ENCODE measurements at regions not wholly inside any gene's neighbourhood (a gene's known extent, or its start where the extent isn't known, plus 50 kb on each side); places are given as distances from the start of the nearest gene placed in this dataset.

DNA sequence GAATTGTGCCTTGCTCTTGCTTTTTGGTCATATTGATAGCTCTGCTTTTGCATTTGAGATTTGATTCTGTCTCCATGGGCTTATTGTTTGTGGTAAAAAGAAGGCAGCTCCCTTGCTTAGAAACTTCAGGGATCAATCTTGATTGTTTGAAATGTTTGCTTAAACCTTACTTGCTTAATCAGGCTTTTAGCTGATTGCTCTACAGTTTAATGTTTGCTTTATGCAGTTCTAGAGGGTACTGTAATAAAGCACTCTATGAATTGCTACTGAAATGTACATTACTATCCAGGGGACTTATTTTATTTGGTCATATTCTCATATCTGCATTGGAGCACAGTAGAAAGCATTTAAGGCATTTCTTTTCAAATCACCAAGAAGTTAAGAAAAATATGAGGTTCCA lies 545.4 kb upstream of the HS3ST5 start:
- no TSS peak for BruUV-seq (replicated peaks)
- CTCF ChIA-PET, result no interaction called here

DNA sequence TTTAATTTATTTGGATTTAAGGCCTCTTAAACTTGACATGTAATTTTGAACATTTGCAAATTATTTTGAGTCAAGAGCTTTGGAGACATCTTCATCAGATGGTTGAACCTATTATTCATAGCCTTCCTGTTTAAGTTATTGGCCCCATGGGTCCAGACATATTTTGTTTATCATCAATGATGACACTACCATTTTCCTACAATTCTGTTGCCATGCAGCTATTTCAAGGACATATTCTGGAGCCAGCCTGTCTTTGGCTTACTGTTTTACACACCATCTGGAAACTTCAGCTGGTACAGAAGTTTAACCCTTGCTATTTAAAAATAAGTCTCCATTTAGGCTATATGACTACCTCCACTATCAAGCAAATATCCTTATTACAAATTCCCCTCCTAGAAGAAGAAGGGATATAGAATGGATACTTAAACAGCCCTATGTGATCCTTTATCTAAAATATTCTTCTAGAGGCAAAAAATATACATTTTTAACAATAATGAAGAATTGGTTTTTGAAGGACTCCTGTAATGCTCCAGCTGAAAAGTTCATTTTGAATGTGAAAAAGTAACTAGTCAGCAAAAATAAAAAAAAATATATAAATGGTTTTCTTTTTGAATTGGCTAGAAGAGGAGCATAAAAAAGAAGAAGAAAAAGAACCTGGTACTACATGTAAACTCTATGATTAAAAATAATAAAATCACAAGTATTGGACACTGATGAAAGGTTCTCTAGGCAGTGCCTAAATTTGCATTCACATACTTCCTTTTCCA lies 544.0 kb upstream of the HS3ST5 start:
- ChIA-PET CTCF (no interaction called here), POLR2A (no interaction called here)
- no peak for DNase-seq (ENCODE audit: low read depth, low spot score)
- Histone ChIP-seq H3K27me3 (ENCODE audit: control insufficient read depth, insufficient read depth, low read length) (no peaks in the 10 kb centered on the region), H3K4me3 (ENCODE audit: low read depth in 2 of 2, low read length in 2 of 2) (no peak overlapping the region), H3K36me3 (ENCODE audit: control insufficient read depth, insufficient read depth, low read length) (no peaks in the 10 kb centered on the region), H3K27ac (ENCODE audit: low read length) (no peak overlapping the region), H3K9me3 (ENCODE audit: control insufficient read depth, insufficient read depth, low read depth, low read length) (peaks cover 3% of the 10 kb centered on the region; the same call in 1 of the 2 replicates), H3K4me1 (ENCODE audit: control insufficient read depth, insufficient read depth, low read length) (no peaks in the 10 kb centered on the region)
- TF ChIP-seq TCF7L2 (IDR thresholded peaks at IDR 0.05; ENCODE audit: low read depth, low read length), result no peak
- TF ChIP-seq, protein P1, sequence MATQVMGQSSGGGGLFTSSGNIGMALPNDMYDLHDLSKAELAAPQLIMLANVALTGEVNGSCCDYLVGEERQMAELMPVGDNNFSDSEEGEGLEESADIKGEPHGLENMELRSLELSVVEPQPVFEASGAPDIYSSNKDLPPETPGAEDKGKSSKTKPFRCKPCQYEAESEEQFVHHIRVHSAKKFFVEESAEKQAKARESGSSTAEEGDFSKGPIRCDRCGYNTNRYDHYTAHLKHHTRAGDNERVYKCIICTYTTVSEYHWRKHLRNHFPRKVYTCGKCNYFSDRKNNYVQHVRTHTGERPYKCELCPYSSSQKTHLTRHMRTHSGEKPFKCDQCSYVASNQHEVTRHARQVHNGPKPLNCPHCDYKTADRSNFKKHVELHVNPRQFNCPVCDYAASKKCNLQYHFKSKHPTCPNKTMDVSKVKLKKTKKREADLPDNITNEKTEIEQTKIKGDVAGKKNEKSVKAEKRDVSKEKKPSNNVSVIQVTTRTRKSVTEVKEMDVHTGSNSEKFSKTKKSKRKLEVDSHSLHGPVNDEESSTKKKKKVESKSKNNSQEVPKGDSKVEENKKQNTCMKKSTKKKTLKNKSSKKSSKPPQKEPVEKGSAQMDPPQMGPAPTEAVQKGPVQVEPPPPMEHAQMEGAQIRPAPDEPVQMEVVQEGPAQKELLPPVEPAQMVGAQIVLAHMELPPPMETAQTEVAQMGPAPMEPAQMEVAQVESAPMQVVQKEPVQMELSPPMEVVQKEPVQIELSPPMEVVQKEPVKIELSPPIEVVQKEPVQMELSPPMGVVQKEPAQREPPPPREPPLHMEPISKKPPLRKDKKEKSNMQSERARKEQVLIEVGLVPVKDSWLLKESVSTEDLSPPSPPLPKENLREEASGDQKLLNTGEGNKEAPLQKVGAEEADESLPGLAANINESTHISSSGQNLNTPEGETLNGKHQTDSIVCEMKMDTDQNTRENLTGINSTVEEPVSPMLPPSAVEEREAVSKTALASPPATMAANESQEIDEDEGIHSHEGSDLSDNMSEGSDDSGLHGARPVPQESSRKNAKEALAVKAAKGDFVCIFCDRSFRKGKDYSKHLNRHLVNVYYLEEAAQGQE (IDR thresholded peaks at IDR 0.05; ENCODE audit: insufficient read depth in 1 of 2, low read depth in 2 of 2, low read length in 1 of 2), result no peak
- TF ChIP-seq POLR2AphosphoS5 (IDR thresholded peaks at IDR 0.05; ENCODE audit: low read depth, low read length), result no peak
- TF ChIP-seq, protein P2, sequence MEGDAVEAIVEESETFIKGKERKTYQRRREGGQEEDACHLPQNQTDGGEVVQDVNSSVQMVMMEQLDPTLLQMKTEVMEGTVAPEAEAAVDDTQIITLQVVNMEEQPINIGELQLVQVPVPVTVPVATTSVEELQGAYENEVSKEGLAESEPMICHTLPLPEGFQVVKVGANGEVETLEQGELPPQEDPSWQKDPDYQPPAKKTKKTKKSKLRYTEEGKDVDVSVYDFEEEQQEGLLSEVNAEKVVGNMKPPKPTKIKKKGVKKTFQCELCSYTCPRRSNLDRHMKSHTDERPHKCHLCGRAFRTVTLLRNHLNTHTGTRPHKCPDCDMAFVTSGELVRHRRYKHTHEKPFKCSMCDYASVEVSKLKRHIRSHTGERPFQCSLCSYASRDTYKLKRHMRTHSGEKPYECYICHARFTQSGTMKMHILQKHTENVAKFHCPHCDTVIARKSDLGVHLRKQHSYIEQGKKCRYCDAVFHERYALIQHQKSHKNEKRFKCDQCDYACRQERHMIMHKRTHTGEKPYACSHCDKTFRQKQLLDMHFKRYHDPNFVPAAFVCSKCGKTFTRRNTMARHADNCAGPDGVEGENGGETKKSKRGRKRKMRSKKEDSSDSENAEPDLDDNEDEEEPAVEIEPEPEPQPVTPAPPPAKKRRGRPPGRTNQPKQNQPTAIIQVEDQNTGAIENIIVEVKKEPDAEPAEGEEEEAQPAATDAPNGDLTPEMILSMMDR (IDR thresholded peaks at IDR 0.05), result no peak
- in situ Hi-C loops (cut with HindIII; ENCODE audit: low pct_unique_long_range_greater_than_20kb, low sequenced_read_pairs) (no loop called here), intact Hi-C loops (cut with micrococcal nuclease; ENCODE audit: unreplicated experiment) (no loop called here)
- ATAC-seq, result no peak
- BruUV-seq (replicated peaks), result no TSS peak

More for the DNA sequence above, 545.4 kb upstream of the HS3ST5 start:
- Histone ChIP-seq H3K9me3 (ENCODE audit: control insufficient read depth, insufficient read depth, low read depth, low read length) (peaks cover 6% of the 10 kb centered on the region; the same call in 1 of the 2 replicates), H3K4me1 (ENCODE audit: control insufficient read depth, insufficient read depth, low read length) (no peaks in the 10 kb centered on the region), H3K27ac (ENCODE audit: low read length) (no peak overlapping the region), H3K4me3 (ENCODE audit: low read depth in 2 of 2, low read length in 2 of 2) (no peak overlapping the region), H3K36me3 (ENCODE audit: control insufficient read depth, insufficient read depth, low read length) (no peaks in the 10 kb centered on the region), H3K27me3 (ENCODE audit: control insufficient read depth, insufficient read depth, low read length) (no peaks in the 10 kb centered on the region)
- in situ Hi-C loops (cut with HindIII; ENCODE audit: low pct_unique_long_range_greater_than_20kb, low sequenced_read_pairs), result no loop called here
- TF ChIP-seq, protein P2 (IDR thresholded peaks at IDR 0.05), result no peak
- TF ChIP-seq POLR2AphosphoS5 (IDR thresholded peaks at IDR 0.05; ENCODE audit: low read depth, low read length) (no peak), SIN3A (IDR thresholded peaks at IDR 0.05; ENCODE audit: borderline replicate concordance, insufficient read depth, low read depth, low read length) (no peak), TCF7L2 (IDR thresholded peaks at IDR 0.05; ENCODE audit: low read depth, low read length) (no peak)
- TF ChIP-seq, protein P1 (IDR thresholded peaks at IDR 0.05; ENCODE audit: insufficient read depth in 1 of 2, low read depth in 2 of 2, low read length in 1 of 2), result no peak
- DNase-seq (ENCODE audit: low read depth, low spot score) (no peak), ATAC-seq (no peak)
- POLR2A ChIA-PET, result no interaction called here
- intact Hi-C loops (cut with micrococcal nuclease; ENCODE audit: unreplicated experiment), result no loop called here
